ENCODE measurements at regions not wholly inside any gene's neighbourhood (a gene's known extent, or its start where the extent isn't known, plus 50 kb on each side); places are given as distances from the start of the nearest gene placed in this dataset.

DNA sequence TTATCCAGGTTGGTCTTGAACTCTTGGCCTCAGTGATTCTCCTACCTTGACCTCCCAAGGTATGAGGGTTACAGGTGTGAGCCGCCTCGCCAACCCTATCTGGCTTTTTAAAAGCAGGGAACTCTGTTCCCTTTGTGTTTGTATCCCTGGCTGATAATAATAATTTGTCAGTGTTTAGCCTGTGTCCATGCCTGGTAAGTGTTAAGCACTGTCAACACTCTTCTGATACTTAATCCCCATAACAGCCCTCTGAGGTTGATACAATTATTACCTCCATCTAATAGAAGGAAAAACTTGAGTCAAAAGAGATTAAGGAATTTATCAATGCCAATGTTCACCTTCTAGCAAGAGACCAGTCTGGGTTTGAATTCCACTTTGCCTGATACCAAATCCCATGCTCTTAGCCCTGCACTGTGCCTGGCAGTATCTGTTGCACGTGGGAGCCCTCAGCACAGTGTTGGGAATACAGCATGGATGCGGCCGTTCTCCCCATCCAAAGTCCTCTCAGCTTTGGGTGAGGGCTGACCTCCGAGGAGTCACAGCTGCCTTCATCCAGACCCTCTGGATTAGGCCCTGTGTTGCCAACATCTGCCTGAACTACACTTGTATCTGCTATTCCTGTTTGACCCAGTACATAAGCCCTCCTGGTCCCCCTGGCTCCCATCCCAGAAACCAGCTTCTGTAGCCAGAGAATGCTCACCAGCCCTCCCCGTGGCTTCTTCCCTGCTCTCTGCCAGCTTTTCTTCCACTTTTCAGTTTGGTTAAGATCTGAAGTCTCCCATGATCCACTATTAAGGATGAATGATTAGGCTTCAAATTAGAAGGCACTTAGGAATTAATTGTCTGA lies 335.6 kb upstream of the ASIC2 start:
- Mint-ChIP-seq H3K4me1 (ENCODE audit: insufficient read depth, unreplicated experiment) (no peaks in the 10 kb centered on the region), H3K27ac (ENCODE audit: low read depth, unreplicated experiment) (no peak overlapping the region), H3K27me3 (ENCODE audit: insufficient read depth, unreplicated experiment) (no peaks in the 10 kb centered on the region), H3K4me3 (ENCODE audit: unreplicated experiment) (no peak overlapping the region), H3K36me3 (ENCODE audit: insufficient read depth, unreplicated experiment) (no peaks in the 10 kb centered on the region), H3K9me3 (ENCODE audit: unreplicated experiment) (peaks cover 51% of the 10 kb centered on the region)
- CTCF ChIA-PET: no interaction called here
- intact Hi-C loops (cut with micrococcal nuclease): no loop called here
- TF ChIP-seq, protein P1, sequence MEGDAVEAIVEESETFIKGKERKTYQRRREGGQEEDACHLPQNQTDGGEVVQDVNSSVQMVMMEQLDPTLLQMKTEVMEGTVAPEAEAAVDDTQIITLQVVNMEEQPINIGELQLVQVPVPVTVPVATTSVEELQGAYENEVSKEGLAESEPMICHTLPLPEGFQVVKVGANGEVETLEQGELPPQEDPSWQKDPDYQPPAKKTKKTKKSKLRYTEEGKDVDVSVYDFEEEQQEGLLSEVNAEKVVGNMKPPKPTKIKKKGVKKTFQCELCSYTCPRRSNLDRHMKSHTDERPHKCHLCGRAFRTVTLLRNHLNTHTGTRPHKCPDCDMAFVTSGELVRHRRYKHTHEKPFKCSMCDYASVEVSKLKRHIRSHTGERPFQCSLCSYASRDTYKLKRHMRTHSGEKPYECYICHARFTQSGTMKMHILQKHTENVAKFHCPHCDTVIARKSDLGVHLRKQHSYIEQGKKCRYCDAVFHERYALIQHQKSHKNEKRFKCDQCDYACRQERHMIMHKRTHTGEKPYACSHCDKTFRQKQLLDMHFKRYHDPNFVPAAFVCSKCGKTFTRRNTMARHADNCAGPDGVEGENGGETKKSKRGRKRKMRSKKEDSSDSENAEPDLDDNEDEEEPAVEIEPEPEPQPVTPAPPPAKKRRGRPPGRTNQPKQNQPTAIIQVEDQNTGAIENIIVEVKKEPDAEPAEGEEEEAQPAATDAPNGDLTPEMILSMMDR (IDR thresholded peaks at IDR 0.05; ENCODE audit: unreplicated experiment): no peak
- BruUV-seq (replicated peaks): no TSS peak
- POLR2A ChIA-PET: no interaction called here
- DNase-seq (ENCODE audit: unreplicated experiment): no peak

GRCh38 chr17:33633446-33633845 lies 340.4 kb upstream of the ASIC2 start:
- H3K36me3 Mint-ChIP-seq (ENCODE audit: insufficient read depth, unreplicated experiment): no peaks in the 10 kb centered on the region
- no peak for DNase-seq (ENCODE audit: unreplicated experiment)
- H3K4me1 Mint-ChIP-seq (ENCODE audit: insufficient read depth, unreplicated experiment): no peaks in the 10 kb centered on the region
- TF ChIP-seq, protein P1 (IDR thresholded peaks at IDR 0.05; ENCODE audit: unreplicated experiment): no peak
- no peaks in the 10 kb centered on the region for H3K27me3 Mint-ChIP-seq (ENCODE audit: insufficient read depth, unreplicated experiment)
- no TSS peak for BruUV-seq (replicated peaks)
- peaks cover 36% of the 10 kb centered on the region for H3K9me3 Mint-ChIP-seq (ENCODE audit: unreplicated experiment)
- ChIA-PET POLR2A (no interaction called here), CTCF (interaction anchor here (3.9 kb wide), 1 partner anchor 41 kb away, joined by 19 read pairs; no protein-coding TSS in a partner anchor)
- intact Hi-C loops (cut with micrococcal nuclease): no loop called here
- H3K27ac Mint-ChIP-seq (ENCODE audit: low read depth, unreplicated experiment): no peak overlapping the region
- no peak overlapping the region for H3K4me3 Mint-ChIP-seq (ENCODE audit: unreplicated experiment)

GRCh38 chr17:33637534-33637933 lies 344.4 kb upstream of the ASIC2 start:
- POLR2A ChIA-PET: no interaction called here
- H3K36me3 Mint-ChIP-seq (ENCODE audit: insufficient read depth, unreplicated experiment): no peaks in the 10 kb centered on the region
- no peak overlapping the region for H3K27ac Mint-ChIP-seq (ENCODE audit: low read depth, unreplicated experiment)
- no peaks in the 10 kb centered on the region for H3K4me1 Mint-ChIP-seq (ENCODE audit: insufficient read depth, unreplicated experiment)
- DNase-seq (ENCODE audit: unreplicated experiment): no peak
- no peak overlapping the region for H3K4me3 Mint-ChIP-seq (ENCODE audit: unreplicated experiment)
- CTCF ChIA-PET: no interaction called here
- BruUV-seq (replicated peaks): no TSS peak
- no peaks in the 10 kb centered on the region for H3K27me3 Mint-ChIP-seq (ENCODE audit: insufficient read depth, unreplicated experiment)
- intact Hi-C loops (cut with micrococcal nuclease): no loop called here
- peaks cover 32% of the 10 kb centered on the region for H3K9me3 Mint-ChIP-seq (ENCODE audit: unreplicated experiment)
- TF ChIP-seq, protein P1 (IDR thresholded peaks at IDR 0.05; ENCODE audit: unreplicated experiment): no peak

GRCh38 chr17:33639103-33639880 lies 346.2 kb upstream of the ASIC2 start:
- TF ChIP-seq, protein P1 (IDR thresholded peaks at IDR 0.05; ENCODE audit: unreplicated experiment): no peak

More at GRCh38 chr17:33639103-33639880, 346.2 kb upstream of the ASIC2 start:
- CTCF ChIA-PET: no interaction called here
- no peak overlapping the region for H3K4me3 Mint-ChIP-seq (ENCODE audit: unreplicated experiment)
- H3K4me1 Mint-ChIP-seq (ENCODE audit: insufficient read depth, unreplicated experiment): no peaks in the 10 kb centered on the region
- POLR2A ChIA-PET: no interaction called here
- intact Hi-C loops (cut with micrococcal nuclease): no loop called here
- peaks cover 37% of the 10 kb centered on the region for H3K9me3 Mint-ChIP-seq (ENCODE audit: unreplicated experiment)
- no peaks in the 10 kb centered on the region for H3K36me3 Mint-ChIP-seq (ENCODE audit: insufficient read depth, unreplicated experiment)
- no peaks in the 10 kb centered on the region for H3K27me3 Mint-ChIP-seq (ENCODE audit: insufficient read depth, unreplicated experiment)
- H3K27ac Mint-ChIP-seq (ENCODE audit: low read depth, unreplicated experiment): no peak overlapping the region
- DNase-seq (ENCODE audit: unreplicated experiment): no peak
- BruUV-seq (replicated peaks): no TSS peak

Data from MCF 10A (cell line).